Cardiac muscle cell (in vitro differentiated cells and primary cell): ENCODE measurements at regions not wholly inside any gene's neighbourhood (a gene's known extent, or its start where the extent isn't known, plus 50 kb on each side); places are given as distances from the start of the nearest gene placed in this dataset.

Experiments
- DNase-seq, 2 donors: peaks; one replicate each; pipeline versions ENCODE4 v3.0.0 to v3.0.0-alpha.2; 2010 to 2017; ENCODE audit warnings: low read depth in 1 of 2, low spot score in 1 of 2
- H3K27ac ChIP-seq: fragments of 200-600 bp; sonication (generic); 2 replicates; pipeline ENCODE4 v1.5.1; 2016
- H3K27me3 ChIP-seq: fragments of 200-600 bp; sonication (generic); 2 replicates; pipeline ENCODE4 v1.6.0; 2016; ENCODE audit warnings: control low read depth
- H3K36me3 ChIP-seq: fragments of 200-600 bp; sonication (generic); 2 replicates; pipeline ENCODE4 v1.5.1; 2016; ENCODE audit warnings: control low read depth
- H3K4me1 ChIP-seq: fragments of 200-600 bp; sonication (generic); 2 replicates; pipeline ENCODE4 v1.8.1; 2017; ENCODE audit warnings: low read depth, mild to moderate bottlenecking, mixed run types
- H3K4me3 ChIP-seq: fragments of 200-600 bp; sonication (generic); 2 replicates; pipeline ENCODE4 v1.5.1; 2016; ENCODE audit warnings: mild to moderate bottlenecking
- H3K9me3 ChIP-seq: fragments of 200-600 bp; sonication (generic); 2 replicates; pipeline ENCODE4 v1.5.1; 2017; ENCODE audit warnings: low read depth, mild to moderate bottlenecking, control low read depth
- CTCF ChIP-seq: IDR thresholded peaks from 2 replicates; pipeline ENCODE4 v1.5.1; 2012; ENCODE audit warnings: low read depth, mild to moderate bottlenecking, low read length

DNA sequence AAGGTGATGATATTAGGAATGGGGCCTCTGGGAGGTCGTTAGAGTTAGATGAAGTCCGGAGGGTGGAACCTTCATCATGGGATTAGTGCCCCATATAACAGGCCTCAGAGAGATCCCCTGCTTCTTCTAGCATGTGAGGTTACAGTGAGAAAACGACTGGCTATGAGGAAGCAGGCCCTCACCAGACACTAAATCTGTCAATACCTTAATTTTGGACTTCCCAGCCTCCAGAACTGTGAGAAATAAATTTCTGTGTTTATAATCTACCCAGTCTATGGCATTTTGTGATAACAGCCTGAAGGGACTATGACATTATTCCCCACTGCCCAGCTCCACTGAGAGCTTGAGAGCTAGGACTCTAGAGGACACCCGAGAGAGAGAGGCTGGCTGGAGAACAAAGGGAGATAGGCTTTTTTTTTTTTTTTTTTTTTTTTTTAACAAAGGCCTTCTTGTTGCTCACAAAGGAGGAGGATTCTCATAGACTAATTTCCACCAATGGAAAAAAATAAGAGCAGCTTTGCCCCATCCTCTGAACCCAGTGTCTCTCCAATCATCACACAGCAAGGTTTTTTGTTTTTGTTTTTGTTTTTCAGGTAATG lies 87.8 kb upstream of the EEA1 start:
- Histone ChIP-seq H3K4me1 (peaks cover 16% of the 10 kb centered on the region), H3K27ac (no peak overlapping the region), H3K4me3 (no peak overlapping the region), H3K36me3 (no peaks in the 10 kb centered on the region), H3K27me3 (no peaks in the 10 kb centered on the region), H3K9me3 (no peaks in the 10 kb centered on the region)
- TF ChIP-seq CTCF: no peak
- no peak for DNase-seq

GRCh38 chr12:93018610-93019009 lies 89.5 kb upstream of the EEA1 start:
- peaks cover 16% of the 10 kb centered on the region for H3K4me1 ChIP-seq
- no peaks in the 10 kb centered on the region for H3K36me3 ChIP-seq
- H3K4me3 ChIP-seq: no peak overlapping the region
- H3K27me3 ChIP-seq: no peaks in the 10 kb centered on the region
- DNase-seq: no peak
- no peaks in the 10 kb centered on the region for H3K9me3 ChIP-seq
- H3K27ac ChIP-seq: no peak overlapping the region
- no peak for TF ChIP-seq CTCF

GRCh38 chr12:93019212-93019927 lies 90.3 kb upstream of the EEA1 start:
- no peaks in the 10 kb centered on the region for H3K36me3 ChIP-seq
- TF ChIP-seq CTCF: no peak
- no peak overlapping the region for H3K27ac ChIP-seq
- H3K27me3 ChIP-seq: no peaks in the 10 kb centered on the region
- H3K9me3 ChIP-seq: no peaks in the 10 kb centered on the region
- no peak overlapping the region for H3K4me3 ChIP-seq
- H3K4me1 ChIP-seq: peaks cover 16% of the 10 kb centered on the region
- DNase-seq: no peak

DNA sequence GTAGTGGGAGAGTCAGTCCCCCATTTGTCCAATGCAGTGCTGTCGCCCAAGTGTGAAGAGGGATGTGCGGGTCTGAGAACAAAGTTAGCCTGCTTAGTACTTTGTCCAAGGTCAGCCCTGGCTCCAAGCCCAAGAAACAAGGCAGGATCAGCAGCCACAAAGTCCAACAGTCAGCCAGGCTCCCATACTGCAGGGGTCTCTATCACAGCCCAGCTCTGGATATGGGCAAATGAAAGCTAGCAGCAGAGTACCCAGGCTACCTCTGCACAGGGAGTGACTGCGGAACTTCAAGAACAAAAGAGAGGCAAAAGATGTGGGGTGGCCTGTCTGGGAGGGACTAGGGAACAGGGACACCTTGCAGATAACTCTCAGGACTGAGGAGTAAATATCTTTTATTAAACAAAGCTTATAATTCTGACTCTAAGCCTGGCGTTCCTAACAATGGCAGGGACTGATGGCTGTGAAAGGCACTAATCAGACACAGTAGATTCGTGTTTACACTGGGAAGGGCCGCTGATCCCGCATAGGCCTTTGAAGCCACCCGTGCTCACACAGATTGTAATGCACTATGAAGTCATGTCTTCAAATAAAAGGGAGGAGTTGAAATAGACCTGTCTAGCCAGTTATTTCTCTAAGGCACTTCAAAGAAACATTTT lies 91.0 kb upstream of the EEA1 start:
- TF ChIP-seq CTCF: no peak
- Histone ChIP-seq H3K36me3 (no peaks in the 10 kb centered on the region), H3K4me3 (no peak overlapping the region), H3K9me3 (no peaks in the 10 kb centered on the region), H3K4me1 (peaks cover 20% of the 10 kb centered on the region), H3K27ac (peak overlapping the region; percentile 29), H3K27me3 (no peaks in the 10 kb centered on the region)
- no peak for DNase-seq

DNA sequence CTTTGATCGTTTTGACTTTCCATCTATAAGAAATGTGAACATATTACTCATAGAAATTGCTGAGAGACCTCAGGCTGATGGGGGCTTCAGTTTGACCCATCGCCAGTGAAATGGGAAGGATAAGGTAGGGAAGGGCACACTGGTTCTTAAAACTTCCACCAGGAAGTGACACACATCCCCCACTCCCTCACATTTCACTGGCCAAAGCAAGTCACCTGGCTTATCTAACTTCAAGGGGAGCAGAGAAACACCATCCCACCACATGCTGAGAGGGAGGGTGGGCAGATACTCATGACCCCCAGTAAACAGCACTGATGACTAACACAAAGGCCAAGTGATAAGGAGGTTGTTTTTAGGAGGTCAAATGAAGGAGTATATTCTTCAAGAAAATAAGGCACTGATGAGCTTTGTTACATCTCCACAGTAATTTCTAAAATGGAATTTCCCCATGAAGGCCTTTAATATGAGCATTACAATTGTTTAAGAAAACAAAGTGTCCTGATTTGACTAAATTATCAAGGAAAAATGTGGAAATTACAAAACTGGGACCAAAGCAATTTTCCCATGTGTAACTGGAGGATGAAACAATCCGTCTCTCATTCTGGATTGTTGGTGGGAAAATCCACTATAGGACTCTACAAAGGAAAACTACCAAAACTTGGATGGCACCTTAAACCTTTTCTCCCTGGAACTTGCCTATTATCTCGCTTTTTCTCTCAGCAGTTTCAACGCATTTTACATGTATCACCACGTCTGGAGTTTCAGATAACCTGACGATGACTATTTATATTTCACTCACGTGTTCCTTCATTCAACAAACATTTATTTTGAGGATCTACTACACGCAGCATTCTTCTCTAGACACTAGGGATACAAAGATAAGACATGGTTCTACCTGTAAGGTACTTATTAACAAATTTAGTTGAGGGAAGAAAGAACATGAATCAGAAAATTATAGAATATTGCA lies 91.8 kb upstream of the EEA1 start:
- Histone ChIP-seq H3K9me3 (no peaks in the 10 kb centered on the region), H3K27ac (peak overlapping the region; percentile 29), H3K27me3 (no peaks in the 10 kb centered on the region), H3K4me3 (no peak overlapping the region), H3K4me1 (peaks cover 28% of the 10 kb centered on the region), H3K36me3 (no peaks in the 10 kb centered on the region)
- TF ChIP-seq CTCF: no peak
- DNase-seq: peak in 1 of 2 donors; percentile 37
